HEK293 (cell line): ENCODE measurements at regions not wholly inside any gene's neighbourhood (a gene's known extent, or its start where the extent isn't known, plus 50 kb on each side); places are given as distances from the start of the nearest gene placed in this dataset.

Experiments
- CTCF ChIA-PET: fragments of 350-600 bp; formaldehyde crosslinking; extraction: SDS; loops from one replicate; lab custom pipeline; 2021; ENCODE audit warnings: antibody characterized with exemption; lab: Yijun Ruan, JAX
- POLR2A ChIA-PET: fragments of 300-600 bp; formaldehyde crosslinking; extraction: SDS; loops from one replicate; lab custom pipeline; 2020; ENCODE audit warnings: antibody characterized with exemption, inconsistent platforms; lab: Yijun Ruan, JAX
- H3K27ac ChIP-seq: fragments of 200-500 bp; sonication (Bioruptor generic); 2 replicates; pipeline ENCODE4 v1.5.1; 2014; ENCODE audit warnings: low read depth, low read length, control low read depth, inconsistent platforms; ENCODE audit errors: extremely low read depth
- H3K36me3 ChIP-seq, 2 experiments: fragments of 200-500 bp in 1 of 2; sonication (Bioruptor generic) in 1 of 2; 1 replicate in 1 of 2; 2 replicates in 1 of 2; pipeline ENCODE4 v1.5.1; 2014 to 2017; ENCODE audit warnings: inconsistent platforms in 2 of 2, low read length in 2 of 2; ENCODE audit not compliant: control insufficient read depth in 2 of 2, insufficient read depth in 1 of 2
- H3K4me1 ChIP-seq: fragments of 200-500 bp; sonication (Bioruptor generic); 2 replicates; pipeline ENCODE4 v1.5.1; 2014; ENCODE audit warnings: mild to moderate bottlenecking, low read length, inconsistent platforms; ENCODE audit not compliant: control insufficient read depth, insufficient read depth
- H3K4me3 ChIP-seq: 2 replicates; pipeline ENCODE4 v1.5.1; 2011; ENCODE audit warnings: low read depth, mild to moderate bottlenecking, control low read depth, low read length, moderate library complexity
- H3K9me3 ChIP-seq: fragments of 200-500 bp; sonication (Bioruptor generic); 2 replicates; pipeline ENCODE4 v1.5.1; 2014; ENCODE audit warnings: low read depth, low read length, inconsistent platforms; ENCODE audit not compliant: control insufficient read depth, insufficient read depth
- HOXA7 ChIP-seq: sonication (generic); formaldehyde crosslinking; IDR thresholded peaks from 2 replicates; pipeline ENCODE4 v1.8.1; 2022; ENCODE audit warnings: missing genetic modification reagents, borderline replicate concordance
- SETDB1 ChIP-seq: IDR thresholded peaks from one replicate; pipeline ENCODE4 v1.6.1; 2017; ENCODE audit warnings: mild to moderate bottlenecking, low read length, moderate library complexity, mixed read lengths; ENCODE audit not compliant: insufficient read length
- ZBTB17 ChIP-seq: fragments of 450-650 bp; formaldehyde crosslinking; IDR thresholded peaks from 2 replicates; pipeline ENCODE4 v1.5.1; 2016; ENCODE audit warnings: missing biosample characterization, missing genetic modification characterization
- ZNF114 ChIP-seq: fragments of 450-650 bp; formaldehyde crosslinking; IDR thresholded peaks from 2 replicates; pipeline ENCODE4 v1.5.0; 2017; ENCODE audit warnings: missing biosample characterization, missing genetic modification characterization
- ZNF37A ChIP-seq: fragments of 450-650 bp; IDR thresholded peaks from 2 replicates; pipeline ENCODE4 v1.5.1; 2018; ENCODE audit warnings: missing biosample characterization, missing genetic modification characterization
- ZNF473 ChIP-seq: fragments of 450-650 bp; formaldehyde crosslinking; IDR thresholded peaks from 2 replicates; pipeline ENCODE4 v1.5.1; 2017; ENCODE audit warnings: missing biosample characterization, missing genetic modification characterization
- ZNF558 ChIP-seq: fragments of 450-650 bp; formaldehyde crosslinking; IDR thresholded peaks from 2 replicates; pipeline ENCODE4 v1.5.1; 2016; ENCODE audit warnings: missing biosample characterization, missing genetic modification characterization
- TF ChIP-seq, protein P1 (sequence below): fragments of 450-650 bp; formaldehyde crosslinking; IDR thresholded peaks from 2 replicates; pipeline ENCODE4 v1.5.1; 2016; ENCODE audit warnings: missing biosample characterization, missing genetic modification characterization
- TF ChIP-seq, protein P2 (sequence below): fragments of 450-650 bp; formaldehyde crosslinking; IDR thresholded peaks from 2 replicates; pipeline ENCODE4 v1.5.1; 2016; ENCODE audit warnings: missing biosample characterization, missing genetic modification characterization
- TF ChIP-seq, protein P3 (sequence below): fragments of 450-650 bp; formaldehyde crosslinking; IDR thresholded peaks from 2 replicates; pipeline ENCODE4 v1.5.1; 2016; ENCODE audit warnings: missing biosample characterization, missing genetic modification characterization, borderline replicate concordance
- TF ChIP-seq, protein P4 (sequence below): fragments of 450-650 bp; formaldehyde crosslinking; IDR thresholded peaks from 2 replicates; pipeline ENCODE4 v1.5.1; 2016; ENCODE audit warnings: missing biosample characterization, missing genetic modification characterization

DNA sequence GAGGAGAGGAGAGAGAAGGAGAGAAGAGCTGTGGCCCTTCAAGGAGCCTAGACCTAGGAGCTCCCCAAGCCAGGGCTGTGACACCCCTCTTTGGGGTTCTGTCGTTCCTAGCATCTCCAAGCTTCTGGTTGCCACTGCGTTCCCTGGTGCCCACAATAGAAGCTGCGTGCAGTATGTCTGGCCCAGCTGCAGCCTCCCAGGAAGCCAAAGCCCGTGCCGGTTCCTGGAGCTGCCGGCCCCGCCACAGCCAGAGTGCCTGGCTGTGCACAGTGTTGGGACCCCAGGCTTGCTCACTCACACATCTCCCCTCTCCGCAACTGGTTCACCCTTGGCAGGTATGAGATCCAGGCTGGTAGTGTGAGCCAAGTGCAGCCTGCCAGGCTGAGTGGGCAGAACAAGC lies 367.7 kb upstream of the MC4R start (continued):
- TF ChIP-seq ZNF558 = no peak
- TF ChIP-seq, protein P1, sequence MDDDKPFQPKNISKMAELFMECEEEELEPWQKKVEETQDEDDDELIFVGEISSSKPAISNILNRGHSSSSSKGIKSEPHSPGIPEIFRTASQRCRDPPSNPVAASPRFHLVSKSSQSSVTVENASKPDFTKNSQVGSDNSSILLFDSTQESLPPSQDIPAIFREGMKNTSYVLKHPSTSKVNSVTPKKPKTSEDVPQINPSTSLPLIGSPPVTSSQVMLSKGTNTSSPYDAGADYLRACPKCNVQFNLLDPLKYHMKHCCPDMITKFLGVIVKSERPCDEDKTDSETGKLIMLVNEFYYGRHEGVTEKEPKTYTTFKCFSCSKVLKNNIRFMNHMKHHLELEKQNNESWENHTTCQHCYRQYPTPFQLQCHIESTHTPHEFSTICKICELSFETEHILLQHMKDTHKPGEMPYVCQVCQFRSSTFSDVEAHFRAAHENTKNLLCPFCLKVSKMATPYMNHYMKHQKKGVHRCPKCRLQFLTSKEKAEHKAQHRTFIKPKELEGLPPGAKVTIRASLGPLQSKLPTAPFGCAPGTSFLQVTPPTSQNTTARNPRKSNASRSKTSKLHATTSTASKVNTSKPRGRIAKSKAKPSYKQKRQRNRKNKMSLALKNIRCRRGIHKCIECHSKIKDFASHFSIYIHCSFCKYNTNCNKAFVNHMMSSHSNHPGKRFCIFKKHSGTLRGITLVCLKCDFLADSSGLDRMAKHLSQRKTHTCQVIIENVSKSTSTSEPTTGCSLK = no peak
- no peak for TF ChIP-seq ZNF114
- TF ChIP-seq, protein P2, sequence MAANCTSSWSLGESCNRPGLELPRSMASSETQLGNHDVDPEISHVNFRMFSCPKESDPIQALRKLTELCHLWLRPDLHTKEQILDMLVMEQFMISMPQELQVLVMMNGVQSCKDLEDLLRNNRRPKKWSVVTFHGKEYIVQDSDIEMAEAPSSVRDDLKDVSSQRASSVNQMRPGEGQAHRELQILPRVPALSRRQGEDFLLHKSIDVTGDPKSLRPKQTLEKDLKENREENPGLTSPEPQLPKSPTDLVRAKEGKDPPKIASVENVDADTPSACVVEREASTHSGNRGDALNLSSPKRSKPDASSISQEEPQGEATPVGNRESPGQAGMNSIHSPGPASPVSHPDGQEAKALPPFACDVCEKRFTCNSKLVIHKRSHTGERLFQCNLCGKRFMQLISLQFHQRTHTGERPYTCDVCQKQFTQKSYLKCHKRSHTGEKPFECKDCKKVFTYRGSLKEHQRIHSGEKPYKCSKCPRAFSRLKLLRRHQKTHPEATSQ = no peak
- TF ChIP-seq ZNF473 (tag by site-specific recombination) = no peak

DNA sequence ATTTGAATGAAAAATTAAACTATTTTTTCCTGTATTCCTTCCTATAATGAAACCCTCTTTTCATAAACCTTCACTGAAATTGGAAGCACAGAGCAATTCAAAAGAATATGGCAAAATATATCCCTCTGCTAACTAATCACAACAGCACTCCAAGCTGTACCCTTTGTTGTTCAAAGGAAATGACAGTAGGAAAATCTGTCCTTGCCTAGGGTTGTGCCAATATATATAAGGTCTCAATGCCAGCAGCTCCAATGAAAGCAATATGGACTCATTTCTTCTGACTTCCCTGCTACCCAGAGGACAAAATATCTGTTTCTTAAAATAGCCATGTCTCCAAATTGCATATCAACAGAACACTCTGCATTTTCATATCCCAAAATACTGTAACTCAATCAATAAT lies 373.9 kb upstream of the MC4R start:
- H3K36me3 ChIP-seq = no peaks in the 10 kb centered on the region
- ChIA-PET POLR2A (no interaction called here), CTCF (no interaction called here)
- H3K4me3 ChIP-seq = no peak overlapping the region
- TF ChIP-seq ZNF37A (tag by site-specific recombination) = no peak
- no peaks in the 10 kb centered on the region for H3K9me3 ChIP-seq
- H3K4me1 ChIP-seq = no peaks in the 10 kb centered on the region
- H3K27ac ChIP-seq = no peak overlapping the region

DNA sequence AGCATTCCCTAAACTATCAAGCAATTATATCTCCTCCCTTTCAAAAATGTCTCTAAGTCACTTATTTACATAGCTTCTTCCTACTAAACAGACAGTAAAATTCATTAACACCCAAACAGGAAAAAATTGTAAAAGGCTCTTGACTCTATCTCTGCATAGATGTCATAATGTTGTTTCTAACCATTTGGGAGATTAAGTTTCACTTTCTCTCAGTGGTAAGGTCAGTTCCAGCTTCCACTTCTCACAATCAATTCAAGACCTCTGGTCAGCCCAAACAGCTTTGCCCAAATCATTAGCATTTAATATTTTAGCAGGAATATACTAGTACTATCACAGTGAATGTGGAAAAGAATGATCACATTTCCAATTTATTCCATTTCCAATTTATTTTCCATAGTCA lies 374.3 kb upstream of the MC4R start:
- H3K27ac ChIP-seq = no peak overlapping the region
- CTCF ChIA-PET = no interaction called here

DNA sequence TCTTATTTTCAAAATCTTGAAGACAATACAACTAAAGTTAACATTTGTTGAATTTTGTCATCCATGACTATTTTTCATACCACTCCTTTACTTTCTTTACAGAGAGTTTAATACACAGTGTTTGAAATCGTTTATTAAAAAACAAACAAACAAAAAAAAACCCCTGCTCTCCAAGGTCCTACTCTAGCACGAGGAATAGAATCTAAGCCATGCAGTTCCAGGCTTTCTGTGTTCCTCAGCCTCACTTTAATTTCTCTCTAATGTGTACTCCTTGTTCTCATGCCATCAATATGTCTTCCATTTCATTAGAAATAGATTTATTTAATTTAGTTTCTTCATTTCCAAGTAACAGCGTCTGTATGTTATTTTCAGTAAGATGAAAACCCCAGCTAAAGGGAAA lies 381.2 kb upstream of the MC4R start:
- Histone ChIP-seq H3K9me3 (no peaks in the 10 kb centered on the region), H3K4me1 (no peaks in the 10 kb centered on the region), H3K36me3 (no peaks in the 10 kb centered on the region), H3K27ac (no peak overlapping the region), H3K4me3 (no peak overlapping the region)
- ChIA-PET POLR2A (no interaction called here), CTCF (no interaction called here)
- TF ChIP-seq, protein P3, sequence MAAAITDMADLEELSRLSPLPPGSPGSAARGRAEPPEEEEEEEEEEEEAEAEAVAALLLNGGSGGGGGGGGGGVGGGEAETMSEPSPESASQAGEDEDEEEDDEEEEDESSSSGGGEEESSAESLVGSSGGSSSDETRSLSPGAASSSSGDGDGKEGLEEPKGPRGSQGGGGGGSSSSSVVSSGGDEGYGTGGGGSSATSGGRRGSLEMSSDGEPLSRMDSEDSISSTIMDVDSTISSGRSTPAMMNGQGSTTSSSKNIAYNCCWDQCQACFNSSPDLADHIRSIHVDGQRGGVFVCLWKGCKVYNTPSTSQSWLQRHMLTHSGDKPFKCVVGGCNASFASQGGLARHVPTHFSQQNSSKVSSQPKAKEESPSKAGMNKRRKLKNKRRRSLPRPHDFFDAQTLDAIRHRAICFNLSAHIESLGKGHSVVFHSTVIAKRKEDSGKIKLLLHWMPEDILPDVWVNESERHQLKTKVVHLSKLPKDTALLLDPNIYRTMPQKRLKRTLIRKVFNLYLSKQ (tag by site-specific recombination) = no peak
- TF ChIP-seq HOXA7 (CRISPR knock-in tag) = no peak
- TF ChIP-seq ZBTB17 (tag by site-specific recombination) = no peak
- TF ChIP-seq, protein P4, sequence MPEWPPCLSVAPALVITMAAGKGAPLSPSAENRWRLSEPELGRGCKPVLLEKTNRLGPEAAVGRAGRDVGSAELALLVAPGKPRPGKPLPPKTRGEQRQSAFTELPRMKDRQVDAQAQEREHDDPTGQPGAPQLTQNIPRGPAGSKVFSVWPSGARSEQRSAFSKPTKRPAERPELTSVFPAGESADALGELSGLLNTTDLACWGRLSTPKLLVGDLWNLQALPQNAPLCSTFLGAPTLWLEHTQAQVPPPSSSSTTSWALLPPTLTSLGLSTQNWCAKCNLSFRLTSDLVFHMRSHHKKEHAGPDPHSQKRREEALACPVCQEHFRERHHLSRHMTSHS (tag by site-specific recombination) = no peak

More for the DNA sequence above, 374.3 kb upstream of the MC4R start:
- Histone ChIP-seq H3K4me1 (no peaks in the 10 kb centered on the region), H3K36me3 (no peaks in the 10 kb centered on the region)
- POLR2A ChIA-PET = no interaction called here
- TF ChIP-seq, protein P3 (tag by site-specific recombination) = no peak
- TF ChIP-seq SETDB1 = no peak
- TF ChIP-seq, all 188 proteins: peak for 0
- Histone ChIP-seq H3K4me3 (no peak overlapping the region), H3K9me3 (no peaks in the 10 kb centered on the region)
